ENCODE measurements at regions not wholly inside any gene's neighbourhood (a gene's known extent, or its start where the extent isn't known, plus 50 kb on each side); places are given as distances from the start of the nearest gene placed in this dataset.
"Not testable (repeated sequence)": the region's sequence is repeated elsewhere in the genome, so short reads cannot be mapped to it uniquely, and the experiment has no call there.

DNA sequence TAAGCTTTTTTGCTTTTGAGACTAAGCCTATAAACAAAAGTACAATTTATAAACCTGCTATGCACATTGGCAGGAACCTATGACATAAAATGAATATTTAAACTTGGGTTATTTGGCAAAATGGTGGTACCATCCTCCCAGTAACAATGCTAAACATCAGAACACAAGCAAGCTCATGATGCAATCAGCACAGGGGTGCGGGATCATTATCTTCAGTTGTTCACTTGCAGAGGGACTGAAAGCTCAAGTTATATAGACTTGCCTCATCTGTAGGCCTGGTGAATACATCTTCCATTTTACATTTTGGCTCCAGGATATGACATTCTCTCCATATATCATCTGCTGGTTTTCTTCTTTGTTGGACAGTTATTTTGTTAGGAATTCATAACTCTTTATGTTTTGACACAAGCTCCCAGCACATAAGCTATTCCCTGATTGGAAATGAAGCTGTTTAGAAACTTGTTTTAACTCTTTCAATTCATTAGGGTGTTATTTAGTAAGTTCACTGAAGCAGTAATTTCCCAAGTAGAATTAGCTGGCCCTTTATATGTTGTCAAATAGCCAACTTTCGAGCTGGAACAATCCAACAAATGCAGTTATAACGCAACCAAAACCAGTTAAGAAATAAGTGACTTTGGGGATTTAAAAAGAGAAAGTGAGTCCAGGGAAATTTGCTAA lies 124.7 kb upstream of the LIFR start:
- no peak for DNase-seq

DNA sequence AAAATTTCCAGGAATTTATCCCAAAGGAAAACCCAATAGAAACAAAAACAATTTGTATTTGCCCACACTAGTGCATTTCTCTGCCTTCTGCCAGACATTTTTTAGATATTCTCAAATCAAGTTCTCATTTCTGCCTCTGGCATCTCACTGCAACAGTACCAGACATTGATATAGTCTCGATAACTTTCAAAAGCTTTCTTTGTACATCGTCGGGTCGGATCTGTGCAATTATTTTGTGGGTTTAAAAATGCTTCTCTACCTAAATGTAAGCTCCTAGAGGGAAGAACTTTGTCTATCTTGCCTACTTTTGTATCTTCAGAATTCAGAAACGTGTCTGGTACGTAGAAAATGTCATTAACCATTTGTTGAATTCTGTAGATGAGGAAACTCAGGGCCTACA lies 125.5 kb upstream of the LIFR start:
- DNase-seq: no peak

DNA sequence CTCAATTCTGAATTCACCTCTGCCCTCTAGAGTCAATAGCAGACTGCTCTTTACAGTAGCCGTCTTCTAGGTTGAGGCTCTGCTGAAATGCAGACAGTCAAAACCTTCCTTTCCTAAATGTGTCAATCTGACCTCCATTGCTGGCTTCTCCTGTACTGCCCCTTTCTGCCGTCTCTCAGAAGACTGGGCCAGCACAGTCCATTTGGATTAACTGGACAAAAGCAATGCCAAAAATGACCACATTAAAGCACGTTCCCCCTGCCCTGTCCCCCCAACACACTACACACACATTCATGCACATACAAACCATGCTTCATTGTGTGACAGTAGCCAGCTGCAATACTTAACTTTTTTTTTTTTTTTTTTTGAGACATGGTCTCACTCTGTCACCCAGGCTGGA lies 130.2 kb upstream of the LIFR start:
- no peak for DNase-seq

DNA sequence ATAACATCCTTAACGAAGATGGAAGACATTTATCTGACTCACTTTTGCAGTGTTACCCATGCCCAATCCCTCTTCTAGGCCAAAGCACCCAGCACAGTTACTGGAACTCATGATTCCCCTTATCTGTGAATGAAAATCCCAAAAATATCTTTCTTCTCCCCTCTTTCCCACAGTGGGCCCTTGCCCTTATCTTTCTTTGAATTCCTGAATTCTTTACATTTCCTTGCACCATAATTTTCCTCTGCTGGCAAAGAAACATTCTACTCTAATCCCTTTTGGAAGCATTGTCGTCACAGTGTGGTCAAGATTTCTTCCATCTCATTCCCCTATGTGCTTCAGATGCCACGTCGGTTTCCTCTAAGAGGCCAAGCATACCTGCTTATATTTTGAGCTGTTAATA lies 135.9 kb upstream of the LIFR start:
- DNase-seq: no peak

DNA sequence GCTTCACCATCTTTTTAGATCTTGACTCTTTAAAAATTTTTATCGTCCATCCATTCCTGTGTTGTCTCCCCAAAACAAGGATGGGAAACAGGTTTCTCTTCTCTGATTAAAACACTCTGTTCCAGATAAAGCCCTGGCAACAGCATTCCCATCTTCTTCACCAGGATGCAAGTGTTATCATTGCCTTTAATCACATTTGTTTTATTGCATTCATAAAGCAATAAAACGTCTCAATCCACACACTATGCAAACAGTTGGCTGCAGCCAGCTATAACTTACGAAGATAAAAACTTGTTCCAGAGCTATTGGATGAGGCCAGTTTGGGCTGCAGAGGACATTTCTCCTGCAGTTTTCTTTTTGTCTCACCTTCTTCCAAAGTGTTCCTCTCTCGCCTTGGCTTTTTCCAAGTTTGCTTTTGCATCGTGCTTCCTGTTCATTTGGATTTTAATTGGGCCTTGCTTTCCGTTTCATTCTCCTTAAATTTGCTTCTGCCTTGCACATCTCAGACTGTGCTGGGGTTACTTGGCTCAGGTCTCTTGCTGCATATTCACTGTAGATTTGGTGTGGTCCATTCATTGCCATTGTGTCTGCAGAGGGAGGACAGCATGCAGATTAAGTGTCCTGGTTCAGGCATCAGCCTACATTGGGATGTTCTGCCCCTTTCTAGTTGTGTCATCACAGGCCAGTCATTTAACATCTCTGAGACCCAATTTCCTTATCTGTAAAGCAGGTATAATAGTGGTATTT lies 136.5 kb upstream of the LIFR start:
- no peak for DNase-seq

DNA sequence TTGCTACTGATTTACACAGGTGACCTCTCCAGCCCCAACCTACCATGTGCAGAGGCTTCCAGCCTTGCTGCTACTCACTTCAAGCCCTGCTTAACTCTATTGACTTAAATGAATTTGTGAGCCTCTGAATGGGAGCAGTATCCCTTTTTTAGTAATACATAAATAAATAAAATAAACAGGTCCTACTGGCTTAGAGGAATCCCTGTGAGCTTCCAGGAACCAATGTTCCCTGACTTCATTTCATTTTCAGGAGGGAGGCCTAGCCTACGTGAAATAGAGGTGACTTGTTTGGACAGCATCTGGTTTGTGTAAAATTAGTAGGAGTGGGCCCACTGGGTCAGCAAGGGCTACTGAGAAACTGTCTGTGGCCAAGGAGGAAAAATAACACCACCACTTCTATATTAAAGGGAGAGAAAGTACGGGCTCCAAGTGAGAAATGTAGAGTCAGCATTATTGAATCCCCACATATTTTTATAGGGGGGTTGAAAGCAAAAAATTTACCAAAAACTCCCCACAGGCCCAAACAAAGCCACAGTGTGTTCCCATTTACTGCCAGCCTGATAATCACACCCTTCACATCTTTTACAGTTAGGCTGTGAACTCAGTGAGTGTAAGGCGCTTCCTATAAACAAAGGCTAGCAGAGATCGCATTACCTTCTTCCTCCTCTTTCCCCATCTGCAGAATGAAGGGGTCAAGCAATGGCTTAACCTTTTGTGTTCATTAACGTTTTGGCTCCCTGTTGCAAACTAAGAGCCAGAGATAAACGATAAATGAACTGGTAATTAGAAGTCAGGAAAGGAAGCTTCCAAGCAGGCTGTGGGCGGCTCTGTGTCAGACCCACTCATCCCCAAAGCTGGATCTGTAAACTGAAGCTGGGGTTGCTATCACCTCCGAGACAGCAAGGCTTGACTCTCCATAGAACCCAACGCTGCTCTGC lies 138.8 kb upstream of the LIFR start:
- no peak for DNase-seq

DNA sequence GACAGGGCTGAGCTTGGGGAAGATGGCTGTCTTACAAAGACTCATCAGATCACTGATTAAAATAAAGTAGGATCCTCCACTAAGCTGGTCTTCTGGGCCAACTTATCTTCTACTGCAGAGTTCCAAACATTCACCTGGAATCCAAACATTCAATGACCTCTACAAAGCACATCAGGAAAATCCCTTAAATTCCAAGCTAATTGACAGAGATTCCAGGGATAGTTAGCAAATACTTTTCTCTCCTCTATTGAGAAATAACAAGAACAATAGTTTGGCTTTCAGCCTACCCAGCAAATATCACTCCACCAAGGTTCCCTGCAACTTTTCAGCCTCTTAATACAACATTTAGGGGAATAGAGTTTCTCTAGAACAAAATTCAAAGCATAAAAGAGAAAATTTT lies 140.6 kb upstream of the LIFR start:
- DNase-seq: no peak

DNA sequence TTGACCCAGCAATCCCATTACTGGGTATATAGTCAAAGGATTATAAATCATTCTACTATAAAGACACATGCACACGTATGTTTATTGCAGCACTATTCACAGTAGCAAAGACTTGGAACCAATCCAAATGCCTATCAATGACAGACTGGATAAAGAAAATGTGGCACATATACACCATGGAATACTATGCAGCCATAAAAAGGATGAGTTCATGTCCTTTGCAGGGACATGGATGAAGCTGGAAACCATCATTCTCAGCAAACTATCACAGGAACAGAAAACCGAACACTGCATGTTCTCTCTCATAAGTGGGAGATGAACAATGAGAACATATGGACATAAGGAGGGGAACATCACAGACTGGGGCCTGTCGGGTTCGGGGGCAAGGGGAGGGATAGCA lies 140.3 kb upstream of the OSMR start:
- DNase-seq: not testable (repeated sequence)

DNA sequence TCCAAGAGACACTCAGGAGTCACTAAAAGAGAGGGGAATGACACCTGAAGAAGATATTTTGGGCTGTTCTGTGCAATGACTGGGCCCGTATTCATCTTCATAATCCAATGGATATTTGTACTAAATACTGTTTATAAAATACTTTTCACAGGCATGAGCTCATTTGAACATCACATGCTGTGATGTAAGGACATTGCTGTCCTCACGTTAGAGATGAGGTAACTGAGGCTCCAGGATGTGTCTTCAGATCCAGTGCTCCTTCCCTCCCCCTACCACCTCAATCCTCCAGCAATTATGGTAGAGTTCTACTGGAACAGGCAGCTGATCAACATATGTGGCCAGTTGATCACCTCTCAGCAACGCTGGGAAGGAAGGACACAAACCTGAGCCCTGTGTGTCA lies 139.4 kb upstream of the OSMR start:
- DNase-seq: no peak

DNA sequence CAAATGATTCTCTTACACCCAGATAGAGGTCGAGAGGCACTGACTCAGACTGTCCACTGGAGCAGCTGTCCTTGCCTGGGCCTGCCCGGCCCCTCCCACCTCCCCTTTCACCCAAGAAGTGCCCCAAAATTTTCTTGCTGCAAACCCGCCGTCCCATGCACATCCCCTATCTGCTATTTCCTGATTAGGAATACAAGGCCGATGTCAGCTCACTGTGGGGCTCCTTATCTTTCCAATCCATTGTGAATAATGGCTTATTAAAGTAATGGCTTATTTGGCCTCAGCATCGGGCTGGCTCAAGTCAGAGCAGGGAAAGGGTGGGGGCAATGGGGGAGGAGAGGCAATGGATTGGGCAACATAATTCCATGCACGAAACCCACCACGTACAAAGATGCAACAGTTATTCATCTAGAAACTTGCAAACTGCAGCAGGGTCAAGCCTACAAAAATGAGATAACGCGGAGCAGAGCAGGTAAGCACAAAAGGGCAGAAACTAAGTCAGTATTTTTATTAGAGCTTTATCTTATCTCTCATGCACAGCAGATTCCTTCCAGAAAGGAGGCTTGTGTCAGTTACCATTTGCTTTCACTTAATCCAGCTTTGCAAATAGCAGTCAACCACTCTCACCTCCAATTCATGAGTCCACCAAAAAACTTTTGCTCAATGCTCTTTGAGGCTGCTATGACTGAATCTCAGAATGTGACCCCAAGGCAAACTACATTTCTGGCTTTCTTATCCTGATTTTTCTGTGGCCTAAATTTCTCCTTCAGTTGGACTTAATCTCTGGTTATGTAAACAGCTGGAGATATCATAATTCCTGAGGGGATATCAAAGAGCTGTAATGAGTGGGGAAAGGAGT lies 138.2 kb upstream of the OSMR start:
- no peak for DNase-seq

DNA sequence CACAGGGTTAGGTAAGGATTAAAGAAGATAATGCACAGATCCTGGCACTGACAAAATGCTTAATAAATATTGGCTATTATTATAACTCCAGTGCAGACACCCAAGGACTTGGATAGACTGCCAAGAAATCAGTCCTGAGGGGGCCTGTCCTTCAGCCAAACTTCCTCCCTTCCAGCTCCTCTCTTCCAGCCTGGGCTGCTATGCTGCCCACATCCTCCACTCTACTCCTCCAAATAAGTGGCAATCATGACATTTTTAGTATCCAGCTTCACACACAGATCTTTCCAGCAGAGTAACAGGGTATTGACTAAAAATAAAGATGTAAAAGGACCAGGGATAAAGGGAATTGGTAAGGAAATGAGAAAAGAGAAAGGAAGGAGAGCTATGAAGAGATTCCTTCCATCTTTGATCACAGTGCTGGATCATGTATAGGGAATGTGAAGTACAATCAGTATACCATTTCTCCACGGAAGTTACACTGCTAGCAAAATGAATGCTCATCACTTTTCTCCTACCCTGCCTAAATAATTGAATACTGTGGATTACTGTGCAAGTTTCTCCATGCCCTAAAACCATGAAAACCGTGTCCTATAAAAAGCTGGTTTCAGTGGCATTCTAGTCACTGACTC lies 136.0 kb upstream of the OSMR start:
- DNase-seq: no peak

DNA sequence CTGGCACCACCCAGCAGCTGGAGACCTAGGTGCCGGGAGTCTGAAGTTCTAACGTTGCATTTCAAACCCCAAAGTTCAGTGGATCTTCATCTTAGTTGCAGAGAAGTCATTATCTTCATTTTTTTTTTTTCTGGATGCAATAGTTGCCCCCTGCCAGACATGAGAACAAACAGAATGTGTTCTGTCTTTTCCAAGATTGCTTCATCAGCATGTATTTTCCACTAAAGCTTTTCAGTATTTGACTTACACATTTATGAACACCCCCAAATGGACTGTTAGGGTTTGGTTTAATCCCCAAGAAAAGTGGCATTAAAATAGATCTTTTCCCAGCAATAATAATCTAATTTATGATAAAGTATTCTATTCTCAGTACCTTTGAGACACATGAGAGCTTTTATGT lies 135.2 kb upstream of the OSMR start:
- DNase-seq: no peak

DNA sequence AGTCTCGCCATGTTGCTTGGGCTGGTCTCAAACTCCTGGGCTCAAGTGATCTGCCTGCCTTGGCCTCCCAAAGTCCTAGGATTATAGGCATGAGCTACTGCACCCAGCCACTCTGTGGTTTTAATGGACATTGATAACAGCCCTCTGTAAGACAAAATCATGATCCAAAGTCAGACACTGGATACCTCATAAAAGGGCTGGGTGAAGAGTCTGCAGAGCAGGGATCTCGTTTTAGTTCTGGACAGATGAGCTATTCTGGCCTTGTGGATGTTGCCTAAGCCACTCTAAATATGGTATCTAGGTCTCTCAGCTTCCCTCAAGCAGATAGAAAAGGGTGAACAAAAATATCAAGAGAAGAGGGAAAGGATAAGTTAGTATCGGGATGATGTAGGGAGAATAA lies 133.4 kb upstream of the OSMR start:
- no peak for DNase-seq

DNA sequence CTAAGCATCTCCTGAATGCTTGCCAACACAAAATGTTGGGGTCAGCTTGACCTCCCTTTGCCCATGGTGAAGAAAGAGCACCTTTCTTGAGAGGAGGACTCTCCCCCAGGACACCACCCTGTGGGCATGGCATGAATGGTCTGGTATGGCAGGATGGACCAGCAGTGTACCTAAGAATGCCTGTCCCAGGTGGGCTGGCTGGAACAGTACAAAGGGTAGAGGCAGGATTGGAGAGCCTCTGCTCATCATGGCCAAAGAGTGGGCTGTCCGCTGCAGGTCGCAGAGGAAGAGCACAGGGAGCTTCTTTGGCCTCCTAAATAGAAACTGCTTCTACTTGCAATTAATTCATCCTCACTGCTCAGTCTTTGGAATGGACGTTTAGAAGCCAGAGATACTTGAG lies 131.6 kb upstream of the OSMR start:
- DNase-seq: no peak

DNA sequence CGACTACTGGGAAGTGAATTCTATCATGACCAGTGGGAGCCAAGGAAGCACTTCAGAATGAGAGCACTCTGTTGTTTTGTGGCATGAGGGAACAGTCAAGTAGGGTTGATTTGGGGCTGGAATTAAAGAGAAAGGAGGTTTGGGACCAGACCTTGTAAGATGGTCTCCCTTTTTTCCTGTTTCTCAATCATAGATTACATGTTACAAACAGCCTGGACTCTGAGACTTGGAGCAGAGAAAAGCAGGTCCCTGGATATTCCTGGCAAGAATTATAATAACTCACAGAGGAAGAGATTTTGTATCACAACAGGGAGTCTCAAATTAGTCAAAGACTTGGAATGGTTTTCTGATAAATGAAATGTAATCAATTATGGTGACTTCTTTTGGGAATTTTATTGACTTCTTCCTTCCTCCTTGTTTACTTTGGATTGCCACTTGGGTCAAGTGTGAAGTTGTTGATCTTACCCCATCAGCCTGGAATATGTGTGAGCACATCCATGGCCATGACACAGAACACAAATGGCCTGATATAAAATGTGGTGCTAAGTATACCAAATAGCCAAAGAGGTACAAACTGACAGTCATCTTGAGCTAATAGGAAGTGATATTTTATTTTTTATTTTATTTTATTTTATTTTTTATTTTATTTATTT lies 131.0 kb upstream of the OSMR start:
- DNase-seq: no peak

DNA sequence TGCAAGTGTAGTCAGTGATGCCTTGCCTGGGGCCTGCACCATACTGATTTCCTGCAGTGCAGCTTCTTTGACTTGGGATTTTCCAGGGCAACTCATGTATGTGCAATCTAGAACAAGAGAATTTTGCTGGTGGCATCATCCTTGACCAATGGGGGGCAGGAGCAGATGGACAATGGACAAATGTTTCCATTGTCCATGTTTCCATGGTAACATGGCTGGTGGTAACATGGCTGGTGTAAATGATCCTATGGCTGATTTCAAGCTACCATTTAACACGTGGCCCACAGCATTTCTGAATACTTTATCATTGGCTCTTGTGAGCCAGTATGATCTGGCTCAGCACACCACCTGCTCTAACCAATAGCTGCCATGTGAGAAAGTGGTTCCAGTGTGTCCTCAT lies 130.1 kb upstream of the OSMR start:
- DNase-seq: no peak

DNA sequence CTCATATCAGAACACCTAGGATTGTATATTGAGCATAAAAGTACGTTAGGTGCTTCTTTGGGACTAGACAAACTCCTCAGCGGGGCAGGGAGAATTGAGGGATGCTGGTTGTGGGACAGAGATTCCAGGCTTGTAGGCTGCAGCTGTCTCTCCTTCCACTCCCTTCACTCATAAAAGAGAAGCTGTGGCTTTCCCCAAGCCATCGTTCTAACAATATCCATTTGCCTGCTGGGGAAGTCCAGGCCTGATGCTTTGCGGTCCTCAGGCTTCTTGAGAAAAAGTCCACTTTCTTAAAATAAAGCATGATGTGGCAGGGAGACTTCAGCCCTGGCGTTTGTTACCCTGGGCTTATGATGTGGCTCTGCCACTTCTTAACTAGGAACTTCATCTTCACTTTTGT lies 129.3 kb upstream of the OSMR start:
- DNase-seq: no peak

DNA sequence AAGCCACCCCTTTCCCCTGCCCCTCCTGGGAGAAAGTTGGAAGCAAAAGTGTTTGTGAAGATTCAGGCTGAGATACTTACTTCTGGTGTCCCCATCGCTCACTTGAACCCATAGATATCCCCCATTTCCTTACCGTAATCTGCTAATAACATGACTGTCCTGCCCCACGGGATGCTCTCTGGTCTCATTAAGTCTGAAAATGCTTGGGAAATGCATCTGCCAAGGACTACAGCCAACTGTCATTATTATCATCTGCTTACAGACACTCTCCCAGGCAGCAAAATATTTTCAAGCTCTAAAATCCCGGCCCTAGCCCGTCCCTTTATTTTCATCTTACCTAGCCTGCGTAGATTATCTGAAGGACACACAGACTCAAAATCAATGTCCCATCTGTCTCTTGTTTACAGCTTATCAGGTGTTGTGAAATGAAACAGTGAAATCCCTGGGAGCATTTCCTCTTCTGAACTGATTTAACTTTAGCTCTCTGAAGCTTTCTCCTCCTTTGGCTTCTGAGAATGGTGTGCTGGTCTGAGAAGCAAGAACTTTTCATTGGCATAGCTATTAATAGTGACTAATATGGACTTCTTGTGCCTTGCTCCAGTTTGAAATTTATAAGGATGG lies 126.9 kb upstream of the OSMR start:
- no peak for DNase-seq

DNA sequence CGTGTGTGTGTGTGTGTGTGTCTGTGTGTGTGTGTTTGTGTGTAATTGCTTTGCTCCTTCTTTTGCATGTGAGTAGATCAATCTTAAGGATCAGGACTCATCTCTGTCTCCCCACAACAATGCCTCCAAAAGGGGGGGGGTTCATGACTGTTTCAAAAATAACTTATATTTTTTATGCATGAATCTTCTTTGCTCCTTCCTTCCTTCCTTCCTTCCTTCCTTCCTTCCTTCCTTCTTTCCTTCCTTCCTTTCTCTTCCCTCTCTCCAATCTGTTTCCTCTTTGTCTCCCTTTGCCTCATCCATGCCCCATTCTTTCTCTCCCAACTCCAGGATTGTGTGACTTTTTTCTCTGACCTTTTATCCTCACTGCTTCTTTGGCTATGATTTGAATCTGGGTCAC lies 126.4 kb upstream of the OSMR start:
- no peak for DNase-seq

DNA sequence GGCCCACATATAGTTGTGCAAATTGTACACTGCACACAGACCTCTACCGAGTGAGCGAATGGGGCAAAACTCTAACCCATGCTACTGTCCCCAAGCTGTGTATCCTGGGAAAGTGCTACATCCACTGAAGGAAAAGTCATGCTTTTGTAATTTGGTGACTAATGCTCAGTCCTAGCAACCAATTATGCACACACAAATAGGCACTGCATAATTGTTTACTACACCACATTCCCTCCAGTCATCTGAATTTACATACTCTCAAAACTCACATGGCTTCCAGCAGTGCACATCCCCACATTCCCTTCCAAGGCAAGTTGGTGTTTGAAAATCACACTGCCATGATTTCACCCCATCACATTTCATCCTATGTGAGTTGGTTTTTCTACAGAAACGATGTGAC lies 125.9 kb upstream of the OSMR start:
- no peak for DNase-seq

All from CD4-positive, alpha-beta T cell treated with Interleukin-17A for 1 hour (primary cell).